ENCODE measurements at regions not wholly inside any gene's neighbourhood (a gene's known extent, or its start where the extent isn't known, plus 50 kb on each side); places are given as distances from the start of the nearest gene placed in this dataset.

- DNase-seq: no peak
- Histone ChIP-seq H3K9me2 (replicated peaks; ENCODE audit: insufficient read depth, low read length) (no peaks in the 10 kb centered on the region), H3K4me2 (ENCODE audit: low read depth, low read length, poor library complexity, severe bottlenecking) (no peak overlapping the region), H3K27ac (ENCODE audit: low read length) (no peak overlapping the region), H3K27me3 (ENCODE audit: low read length) (no peaks in the 10 kb centered on the region), H2AFZ (ENCODE audit: low read length) (no peak overlapping the region), H3K9ac (ENCODE audit: low read length) (no peak overlapping the region), H3K36me3 (ENCODE audit: insufficient read depth, low read length) (no peaks in the 10 kb centered on the region), H3K79me2 (ENCODE audit: low read length) (no peaks in the 10 kb centered on the region), H3K4me1 (ENCODE audit: low read length) (no peaks in the 10 kb centered on the region), H4K20me1 (ENCODE audit: insufficient read depth, low read depth, low read length) (no peaks in the 10 kb centered on the region), H3K4me3 (ENCODE audit: low read length) (no peak overlapping the region), H3K9me3 (ENCODE audit: low read length) (no peaks in the 10 kb centered on the region)
Measured at GRCh38 chr18:79579807-79580497, 99.7 kb upstream of the CTDP1 start.

DNA sequence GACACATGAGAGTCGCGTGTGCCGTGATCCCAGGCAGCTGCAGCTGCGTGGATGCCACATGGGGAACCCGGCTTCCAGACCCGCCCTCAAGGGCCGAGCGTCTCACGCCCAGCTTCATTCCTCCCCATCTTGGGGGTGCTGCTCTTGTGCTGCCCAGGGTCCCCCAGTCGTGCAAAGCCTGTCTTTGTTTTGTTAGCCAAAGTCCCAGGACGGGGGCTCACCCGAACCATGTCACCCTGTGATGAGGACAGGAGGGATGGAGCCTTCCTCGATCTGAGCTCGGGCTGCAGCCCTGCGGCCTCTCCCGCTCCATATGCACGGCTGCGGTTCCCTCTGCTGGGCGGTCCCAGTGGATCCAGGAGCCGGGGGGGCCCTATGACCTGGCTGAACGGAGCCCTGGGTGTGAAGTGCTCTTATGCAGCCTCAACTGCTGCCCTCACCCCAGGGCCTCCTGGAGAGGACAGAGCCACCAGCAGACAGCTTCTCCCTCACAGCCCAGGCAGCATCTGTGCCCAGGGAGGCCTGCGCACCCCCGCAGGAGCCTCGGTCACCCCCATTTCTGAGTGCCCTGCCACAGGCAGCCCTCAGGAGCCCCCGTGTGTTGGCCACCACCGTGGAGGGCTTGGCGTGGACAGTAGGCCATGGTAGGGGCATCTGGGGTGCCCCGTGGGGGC is 99.0 kb upstream of the CTDP1 start:
- Histone ChIP-seq H3K4me3 (ENCODE audit: low read length) (no peak overlapping the region), H3K79me2 (ENCODE audit: low read length) (no peaks in the 10 kb centered on the region), H2AFZ (ENCODE audit: low read length) (no peak overlapping the region), H3K9me2 (replicated peaks; ENCODE audit: insufficient read depth, low read length) (no peaks in the 10 kb centered on the region), H3K4me2 (ENCODE audit: low read depth, low read length, poor library complexity, severe bottlenecking) (no peak overlapping the region), H3K36me3 (ENCODE audit: insufficient read depth, low read length) (no peaks in the 10 kb centered on the region), H3K27me3 (ENCODE audit: low read length) (no peaks in the 10 kb centered on the region), H3K4me1 (ENCODE audit: low read length) (no peaks in the 10 kb centered on the region), H3K9ac (ENCODE audit: low read length) (no peak overlapping the region), H3K27ac (ENCODE audit: low read length) (no peak overlapping the region), H3K9me3 (ENCODE audit: low read length) (no peaks in the 10 kb centered on the region), H4K20me1 (ENCODE audit: insufficient read depth, low read depth, low read length) (no peaks in the 10 kb centered on the region)
- no peak for DNase-seq

GRCh38 chr18:79581406-79581805 is 98.2 kb upstream of the CTDP1 start:
- no peaks in the 10 kb centered on the region for H3K9me2 ChIP-seq (replicated peaks; ENCODE audit: insufficient read depth, low read length)
- H3K36me3 ChIP-seq (ENCODE audit: insufficient read depth, low read length): no peaks in the 10 kb centered on the region
- H3K27me3 ChIP-seq (ENCODE audit: low read length): no peaks in the 10 kb centered on the region
- no peaks in the 10 kb centered on the region for H3K79me2 ChIP-seq (ENCODE audit: low read length)
- H3K27ac ChIP-seq (ENCODE audit: low read length): no peak overlapping the region
- H3K4me1 ChIP-seq (ENCODE audit: low read length): no peaks in the 10 kb centered on the region
- no peaks in the 10 kb centered on the region for H3K9me3 ChIP-seq (ENCODE audit: low read length)
- no peak overlapping the region for H3K4me3 ChIP-seq (ENCODE audit: low read length)
- H3K9ac ChIP-seq (ENCODE audit: low read length): no peak overlapping the region
- H2AFZ ChIP-seq (ENCODE audit: low read length): no peak overlapping the region
- DNase-seq: no peak
- no peaks in the 10 kb centered on the region for H4K20me1 ChIP-seq (ENCODE audit: insufficient read depth, low read depth, low read length)
- H3K4me2 ChIP-seq (ENCODE audit: low read depth, low read length, poor library complexity, severe bottlenecking): no peak overlapping the region

- H3K9ac ChIP-seq (ENCODE audit: low read length): no peak overlapping the region
- H3K79me2 ChIP-seq (ENCODE audit: low read length): no peaks in the 10 kb centered on the region
- no peaks in the 10 kb centered on the region for H4K20me1 ChIP-seq (ENCODE audit: insufficient read depth, low read depth, low read length)
- no peak overlapping the region for H2AFZ ChIP-seq (ENCODE audit: low read length)
- no peak overlapping the region for H3K4me2 ChIP-seq (ENCODE audit: low read depth, low read length, poor library complexity, severe bottlenecking)
- H3K4me3 ChIP-seq (ENCODE audit: low read length): no peak overlapping the region
- no peaks in the 10 kb centered on the region for H3K27me3 ChIP-seq (ENCODE audit: low read length)
- H3K9me3 ChIP-seq (ENCODE audit: low read length): no peaks in the 10 kb centered on the region
- H3K27ac ChIP-seq (ENCODE audit: low read length): no peak overlapping the region
- H3K36me3 ChIP-seq (ENCODE audit: insufficient read depth, low read length): no peaks in the 10 kb centered on the region
- DNase-seq: no peak
- no peaks in the 10 kb centered on the region for H3K9me2 ChIP-seq (replicated peaks; ENCODE audit: insufficient read depth, low read length)
- H3K4me1 ChIP-seq (ENCODE audit: low read length): no peaks in the 10 kb centered on the region
Measured at GRCh38 chr18:79581911-79582310, 97.7 kb upstream of the CTDP1 start.

GRCh38 chr18:79582978-79583377 is 96.6 kb upstream of the CTDP1 start:
- DNase-seq: no peak
- Histone ChIP-seq H3K9me3 (ENCODE audit: low read length) (no peaks in the 10 kb centered on the region), H3K4me2 (ENCODE audit: low read depth, low read length, poor library complexity, severe bottlenecking) (no peak overlapping the region), H2AFZ (ENCODE audit: low read length) (no peak overlapping the region), H3K4me3 (ENCODE audit: low read length) (no peak overlapping the region), H4K20me1 (ENCODE audit: insufficient read depth, low read depth, low read length) (no peaks in the 10 kb centered on the region), H3K27ac (ENCODE audit: low read length) (no peak overlapping the region), H3K9ac (ENCODE audit: low read length) (no peak overlapping the region), H3K27me3 (ENCODE audit: low read length) (no peaks in the 10 kb centered on the region), H3K79me2 (ENCODE audit: low read length) (no peaks in the 10 kb centered on the region), H3K4me1 (ENCODE audit: low read length) (no peaks in the 10 kb centered on the region), H3K9me2 (replicated peaks; ENCODE audit: insufficient read depth, low read length) (no peaks in the 10 kb centered on the region), H3K36me3 (ENCODE audit: insufficient read depth, low read length) (no peaks in the 10 kb centered on the region)

GRCh38 chr18:79583426-79583825 is 96.2 kb upstream of the CTDP1 start:
- Histone ChIP-seq H3K27me3 (ENCODE audit: low read length) (no peaks in the 10 kb centered on the region), H3K4me2 (ENCODE audit: low read depth, low read length, poor library complexity, severe bottlenecking) (no peak overlapping the region), H2AFZ (ENCODE audit: low read length) (no peak overlapping the region), H3K4me1 (ENCODE audit: low read length) (no peaks in the 10 kb centered on the region), H3K9me3 (ENCODE audit: low read length) (no peaks in the 10 kb centered on the region), H3K27ac (ENCODE audit: low read length) (no peak overlapping the region), H3K36me3 (ENCODE audit: insufficient read depth, low read length) (no peaks in the 10 kb centered on the region), H4K20me1 (ENCODE audit: insufficient read depth, low read depth, low read length) (no peaks in the 10 kb centered on the region), H3K4me3 (ENCODE audit: low read length) (no peak overlapping the region), H3K9ac (ENCODE audit: low read length) (no peak overlapping the region), H3K79me2 (ENCODE audit: low read length) (no peaks in the 10 kb centered on the region), H3K9me2 (replicated peaks; ENCODE audit: insufficient read depth, low read length) (no peaks in the 10 kb centered on the region)
- no peak for DNase-seq

DNA sequence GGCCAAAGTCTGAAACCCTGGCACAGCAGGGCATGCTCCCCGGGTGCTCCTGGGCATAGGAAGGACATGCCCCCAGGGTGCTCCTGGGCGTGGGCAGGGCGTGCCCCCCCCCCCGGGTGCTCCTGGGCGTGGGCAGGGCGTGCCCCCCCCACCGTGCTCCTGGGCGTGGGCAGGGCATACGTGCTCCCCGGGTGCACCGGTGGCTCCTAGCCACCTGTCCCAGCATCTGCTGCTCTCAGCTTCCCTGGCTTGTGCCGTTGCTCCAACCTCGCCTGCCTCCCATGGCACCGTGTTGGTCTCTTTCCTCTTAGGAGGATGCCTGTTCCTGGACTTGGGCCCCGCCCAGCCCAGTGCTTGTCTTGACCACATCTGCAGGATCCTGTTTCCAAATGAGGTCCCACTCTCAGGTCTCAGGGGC is 95.6 kb upstream of the CTDP1 start:
- Histone ChIP-seq H4K20me1 (ENCODE audit: insufficient read depth, low read depth, low read length) (no peaks in the 10 kb centered on the region), H3K27ac (ENCODE audit: low read length) (no peak overlapping the region), H3K4me2 (ENCODE audit: low read depth, low read length, poor library complexity, severe bottlenecking) (no peak overlapping the region), H3K9me3 (ENCODE audit: low read length) (no peaks in the 10 kb centered on the region), H3K4me1 (ENCODE audit: low read length) (no peaks in the 10 kb centered on the region), H3K9ac (ENCODE audit: low read length) (no peak overlapping the region), H3K36me3 (ENCODE audit: insufficient read depth, low read length) (no peaks in the 10 kb centered on the region), H3K9me2 (replicated peaks; ENCODE audit: insufficient read depth, low read length) (no peaks in the 10 kb centered on the region), H2AFZ (ENCODE audit: low read length) (no peak overlapping the region), H3K27me3 (ENCODE audit: low read length) (no peaks in the 10 kb centered on the region), H3K4me3 (ENCODE audit: low read length) (no peak overlapping the region), H3K79me2 (ENCODE audit: low read length) (no peaks in the 10 kb centered on the region)
- no peak for DNase-seq

DNA sequence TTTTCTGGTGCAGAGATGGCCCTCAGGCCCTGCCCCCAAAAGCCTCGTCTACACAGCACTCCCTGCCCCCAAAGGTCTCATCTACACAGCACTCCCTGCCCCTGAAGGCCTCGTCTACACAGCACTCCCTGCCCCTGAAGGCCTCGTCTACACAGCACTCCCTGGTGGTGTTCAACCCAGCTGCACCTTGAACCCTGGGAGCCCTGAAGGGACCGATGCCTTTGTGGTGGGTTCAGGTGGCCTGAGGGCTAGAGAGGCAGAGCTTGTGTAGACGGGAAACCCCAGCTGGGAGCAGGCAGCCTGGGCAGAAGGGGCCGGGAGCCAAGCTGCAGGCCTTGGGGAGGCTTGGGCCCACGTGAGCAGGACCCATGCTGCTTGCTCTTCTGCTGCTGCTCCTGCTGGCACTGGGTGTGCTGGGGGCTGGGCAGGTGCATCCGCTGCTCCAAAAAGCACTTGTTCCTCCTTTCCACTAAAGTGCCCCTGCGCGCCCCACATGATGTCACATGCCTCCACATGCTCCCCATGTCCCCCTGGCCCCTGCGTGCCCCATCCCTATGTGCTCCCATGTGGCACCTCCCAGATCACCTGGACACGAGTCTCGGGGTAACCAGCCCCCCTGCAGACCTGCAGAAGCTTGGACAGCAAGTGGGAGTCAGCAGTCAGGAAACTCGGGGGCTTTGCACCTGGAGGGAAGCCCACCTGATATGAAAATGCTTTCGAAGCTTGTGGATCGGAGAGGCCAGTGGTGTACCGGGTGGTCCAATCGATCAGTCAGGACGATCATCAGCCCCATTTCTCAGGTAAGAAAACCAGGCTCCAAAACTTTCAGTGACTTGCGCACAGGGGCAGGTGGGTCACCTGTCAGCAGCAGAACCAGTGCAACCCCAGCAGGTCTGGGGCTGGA is 94.9 kb upstream of the CTDP1 start:
- no peak for DNase-seq
- Histone ChIP-seq H3K9ac (ENCODE audit: low read length) (no peak overlapping the region), H3K4me1 (ENCODE audit: low read length) (no peaks in the 10 kb centered on the region)

More for the DNA sequence above, 94.9 kb upstream of the CTDP1 start:
- H3K4me2 ChIP-seq (ENCODE audit: low read depth, low read length, poor library complexity, severe bottlenecking): no peak overlapping the region
- H3K36me3 ChIP-seq (ENCODE audit: insufficient read depth, low read length): no peaks in the 10 kb centered on the region
- H3K27ac ChIP-seq (ENCODE audit: low read length): no peak overlapping the region
- no peaks in the 10 kb centered on the region for H3K27me3 ChIP-seq (ENCODE audit: low read length)
- H3K9me2 ChIP-seq (replicated peaks; ENCODE audit: insufficient read depth, low read length): no peaks in the 10 kb centered on the region
- no peak overlapping the region for H2AFZ ChIP-seq (ENCODE audit: low read length)
- H3K79me2 ChIP-seq (ENCODE audit: low read length): no peaks in the 10 kb centered on the region
- H3K9me3 ChIP-seq (ENCODE audit: low read length): no peaks in the 10 kb centered on the region
- H4K20me1 ChIP-seq (ENCODE audit: insufficient read depth, low read depth, low read length): no peaks in the 10 kb centered on the region
- H3K4me3 ChIP-seq (ENCODE audit: low read length): no peak overlapping the region
